HepG2 (cell line): ENCODE measurements at regions not wholly inside any gene's neighbourhood (a gene's known extent, or its start where the extent isn't known, plus 50 kb on each side); places are given as distances from the start of the nearest gene placed in this dataset.
A peak's percentile ranks its signal among the peaks of the same experiment; 100 is the strongest.

ENCODE experiments used
- ARID5B ChIP-seq: IDR thresholded peaks from 2 replicates; pipeline ENCODE4 v1.4.0; 2020; ENCODE audit warnings: mild to moderate bottlenecking, missing genetic modification reagents
- ATF7 ChIP-seq, 2 experiments: fragments of 450-650 bp in 1 of 2; sonication (generic) in 1 of 2; formaldehyde crosslinking in 1 of 2; IDR thresholded peaks; 2 replicates each; pipeline versions ENCODE4 v1.4.0 to v1.6.1; 2016 to 2020; ENCODE audit warnings: antibody characterized with exemption in 1 of 2, mild to moderate bottlenecking in 1 of 2, missing genetic modification reagents in 1 of 2
- ATRX ChIP-seq: sonication (generic); formaldehyde crosslinking; IDR thresholded peaks from 2 replicates; pipeline ENCODE4 v1.4.0; 2020; ENCODE audit warnings: missing genetic modification reagents, borderline replicate concordance
- EP300 ChIP-seq, 3 experiments: sonication (generic) in 1 of 3; formaldehyde crosslinking in 1 of 3; IDR thresholded peaks; 2 replicates each; pipeline versions ENCODE4 v1.5.1 to v1.6.1; 2011 to 2020; ENCODE audit warnings: low read depth in 2 of 3, low read length in 2 of 3, borderline replicate concordance in 1 of 3, improper control_type of control experiment in 1 of 3, mild to moderate bottlenecking in 1 of 3, missing genetic modification reagents in 1 of 3, moderate library complexity in 1 of 3
- GTF3A ChIP-seq: sonication (generic); formaldehyde crosslinking; conservative IDR thresholded peaks from 2 replicates; pipeline ENCODE4 v1.4.0; 2020; ENCODE audit warnings: mild to moderate bottlenecking, missing genetic modification reagents
- HDAC6 ChIP-seq: fragments of 200-600 bp; sonication (generic); IDR thresholded peaks from 2 replicates; pipeline ENCODE4 v1.7.0; 2017; ENCODE audit warnings: mild to moderate bottlenecking, antibody characterized with exemption, low read length, low read depth
- PHB2 ChIP-seq: fragments of 450-650 bp; IDR thresholded peaks from 2 replicates; pipeline ENCODE4 v1.6.1; 2018; ENCODE audit not compliant: partially characterized antibody
- POLR2A ChIP-seq, 2 experiments: IDR thresholded peaks; 2 replicates each; pipeline ENCODE4 v1.6.1; 2011; ENCODE audit warnings: low read depth in 2 of 2, low read length in 2 of 2, mild to moderate bottlenecking in 1 of 2, moderate library complexity in 1 of 2; ENCODE audit not compliant: insufficient read depth in 1 of 2
- PRDM15 ChIP-seq: sonication (generic); formaldehyde crosslinking; IDR thresholded peaks from 2 replicates; pipeline ENCODE4 v1.4.0; 2020; ENCODE audit warnings: missing genetic modification reagents
- SKIL ChIP-seq: sonication (generic); formaldehyde crosslinking; IDR thresholded peaks from 2 replicates; pipeline ENCODE4 v1.8.0; 2022; ENCODE audit warnings: missing genetic modification reagents, mild to moderate bottlenecking, moderate library complexity, borderline replicate concordance
- SSRP1 ChIP-seq: IDR thresholded peaks from 2 replicates; pipeline ENCODE4 v1.6.1; 2016; ENCODE audit warnings: control low read depth
- TEAD3 ChIP-seq: optimal IDR thresholded peaks from 2 replicates; pipeline ENCODE3; 2016; ENCODE audit warnings: borderline replicate concordance
- ZFY ChIP-seq: sonication (generic); formaldehyde crosslinking; IDR thresholded peaks from 2 replicates; pipeline ENCODE4 v1.4.0; 2020; ENCODE audit warnings: missing genetic modification reagents
- ZGPAT ChIP-seq: IDR thresholded peaks from 2 replicates; pipeline ENCODE4 v1.6.1; 2016; ENCODE audit warnings: mild to moderate bottlenecking
- ZNF512 ChIP-seq: sonication (generic); formaldehyde crosslinking; IDR thresholded peaks from 2 replicates; pipeline ENCODE4 v1.4.0; 2020; ENCODE audit warnings: mild to moderate bottlenecking, missing genetic modification reagents
- ZNF547 ChIP-seq: sonication (generic); formaldehyde crosslinking; IDR thresholded peaks from 2 replicates; pipeline ENCODE4 v1.5.1; 2020; ENCODE audit warnings: mild to moderate bottlenecking, missing genetic modification reagents
- ZNF773 ChIP-seq: sonication (generic); formaldehyde crosslinking; IDR thresholded peaks from 2 replicates; pipeline ENCODE4 v1.4.0; 2020; ENCODE audit warnings: missing genetic modification reagents, borderline replicate concordance

GRCh38 chr6:53737746-53738145 is 57.1 kb upstream of the LRRC1 start (continued):
- no peak for TF ChIP-seq GTF3A (CRISPR knock-in tag)
- no peak for TF ChIP-seq ATF7 (IDR thresholded peaks at IDR 0.05)
- TF ChIP-seq ATF7 (CRISPR knock-in tag; IDR thresholded peaks at IDR 0.05), result no peak
- no peak for TF ChIP-seq POLR2A (IDR thresholded peaks at IDR 0.05; ENCODE audit: insufficient read depth in 1 of 2, low read depth in 2 of 2, low read length in 2 of 2)
- no peak for TF ChIP-seq SSRP1 (CRISPR knock-in tag)
- no peak for TF ChIP-seq ZFY (CRISPR knock-in tag)
- TF ChIP-seq ZNF512 (CRISPR knock-in tag), result no peak
- TF ChIP-seq EP300 (IDR thresholded peaks at IDR 0.05; ENCODE audit: low read depth in 2 of 2, low read length in 2 of 2), result 0 out of 4 replicates have a peak, but pooled peaks of 1 of the 2 experiments have one; percentile 11
- no peak for TF ChIP-seq EP300 (CRISPR knock-in tag; IDR thresholded peaks at IDR 0.05; ENCODE audit: borderline replicate concordance)
- TF ChIP-seq ZNF773, result no peak
- no peak for TF ChIP-seq ATRX
- TF ChIP-seq PHB2, result no peak
- peak; percentile 51; the same call in 1 of the 2 replicates for TF ChIP-seq ARID5B
- TF ChIP-seq TEAD3 (CRISPR knock-in tag), result peak; percentile 49
- peak; percentile 31; the same call in 1 of the 2 replicates for TF ChIP-seq ZGPAT (CRISPR knock-in tag)
- no peak for TF ChIP-seq HDAC6
- TF ChIP-seq PRDM15, result no peak
- TF ChIP-seq SKIL (CRISPR knock-in tag), result no peak
- TF ChIP-seq ZNF547 (CRISPR knock-in tag), result no peak
